Vagina (tissue), 2 donors: ENCODE measurements at regions not wholly inside any gene's neighbourhood (a gene's known extent, or its start where the extent isn't known, plus 50 kb on each side); places are given as distances from the start of the nearest gene placed in this dataset.

ENCODE experiments used
- DNase-seq, 2 donors: peaks; one replicate each; pipeline ENCODE4 v3.0.0-alpha.2; 2017; ENCODE audit errors: extremely low spot score in 2 of 2
- H3K27ac ChIP-seq: fragments of 200-600 bp; sonication (generic); one replicate; pipeline ENCODE4 v1.5.1; 2019
- H3K27me3 ChIP-seq: fragments of 200-600 bp; sonication (generic); one replicate; pipeline ENCODE4 v1.5.1; 2019
- H3K36me3 ChIP-seq, 2 donors: fragments of 200-600 bp; sonication (generic); one replicate each; pipeline ENCODE4 v1.5.1; 2017 to 2019
- H3K4me1 ChIP-seq: fragments of 200-600 bp; sonication (generic); one replicate; pipeline ENCODE4 v1.5.1; 2019
- H3K4me3 ChIP-seq, 2 donors: fragments of 200-600 bp; sonication (generic); 1 replicate in 1 of 2; 2 replicates in 1 of 2; pipeline ENCODE4 v1.5.1; 2016 to 2019
- H3K9me3 ChIP-seq: fragments of 200-600 bp; sonication (generic); one replicate; pipeline ENCODE4 v1.5.1; 2019
- POLR2A ChIP-seq, 2 donors: fragments of 450-650 bp; IDR thresholded peaks; one replicate each; pipeline ENCODE4 v1.6.1; 2017; ENCODE audit warnings: antibody characterized with exemption in 2 of 2, mild to moderate bottlenecking in 2 of 2, moderate library complexity in 2 of 2
- POLR2AphosphoS5 ChIP-seq, 2 donors: sonication (generic); formaldehyde crosslinking; IDR thresholded peaks; one replicate each; pipeline ENCODE4 v1.9.0; 2017; ENCODE audit warnings: antibody characterized with exemption in 2 of 2, mild to moderate bottlenecking in 2 of 2, low read depth in 1 of 2; ENCODE audit not compliant: insufficient read depth in 1 of 2
- intact Hi-C: fragments of 100-400 bp; cut with DNase I; formaldehyde crosslinking; loops from one replicate; pipeline ENCODE4 v1.15.1; 2023
- TF ChIP-seq, protein P1 (sequence below), 3 experiments: fragments of 450-650 bp in 2 of 3; fragments of 200-600 bp in 1 of 3; sonication (generic) in 1 of 3; IDR thresholded peaks; one replicate each; pipeline ENCODE4 v1.5.1; 2017 to 2019; ENCODE audit warnings: antibody characterized with exemption in 3 of 3, mild to moderate bottlenecking in 2 of 3, moderate library complexity in 2 of 3

DNA sequence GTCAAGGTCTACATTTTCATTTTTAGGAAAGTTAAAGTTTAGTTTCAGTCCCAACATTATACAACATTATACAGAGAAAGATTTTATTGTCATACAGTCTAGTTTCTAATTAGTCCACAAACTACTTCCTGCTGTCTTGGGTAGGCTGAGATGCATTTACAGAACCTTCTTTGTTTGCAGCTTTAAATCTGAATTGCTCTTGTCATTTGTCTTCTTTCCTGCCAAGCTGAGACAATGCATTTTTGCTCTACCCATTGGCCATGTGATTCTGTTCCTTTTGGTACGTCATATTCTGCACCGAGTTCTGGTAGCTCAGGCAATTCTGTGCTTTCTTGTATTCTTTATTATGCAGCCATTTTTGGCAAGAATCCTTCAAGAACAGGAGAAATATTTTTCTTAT, 228.5 kb downstream of the ATP23 start:
- intact Hi-C loops, result no loop called here
- H3K36me3 ChIP-seq, result no peaks in the 10 kb centered on the region
- no peak overlapping the region for H3K4me3 ChIP-seq
- no peaks in the 10 kb centered on the region for H3K9me3 ChIP-seq
- no peaks in the 10 kb centered on the region for H3K4me1 ChIP-seq
- H3K27me3 ChIP-seq, result no peaks in the 10 kb centered on the region
- no peak for DNase-seq
- no peak for TF ChIP-seq POLR2A (IDR thresholded peaks at IDR 0.05)
- H3K27ac ChIP-seq, result no peak overlapping the region

DNA sequence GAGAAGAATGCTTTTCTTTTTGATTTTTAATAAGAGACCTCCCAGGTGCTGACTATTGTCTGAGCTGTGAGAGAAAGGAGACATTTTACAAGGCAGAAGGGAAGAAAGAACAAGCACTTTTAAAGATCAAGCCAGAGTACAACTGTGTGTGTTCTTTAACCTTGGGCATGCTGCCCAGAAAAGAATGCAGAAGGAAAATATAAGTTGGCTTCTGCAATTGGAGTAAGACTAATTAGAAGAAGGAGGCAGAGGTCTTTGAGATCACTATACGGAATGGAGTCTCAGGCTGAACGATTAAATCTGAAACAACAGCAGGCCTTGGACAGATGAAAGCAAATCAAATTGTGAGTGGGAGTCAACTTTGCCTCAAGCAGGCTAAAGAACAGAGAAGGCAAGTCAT, 230.5 kb downstream of the ATP23 start:
- no peak overlapping the region for H3K27ac ChIP-seq

DNA sequence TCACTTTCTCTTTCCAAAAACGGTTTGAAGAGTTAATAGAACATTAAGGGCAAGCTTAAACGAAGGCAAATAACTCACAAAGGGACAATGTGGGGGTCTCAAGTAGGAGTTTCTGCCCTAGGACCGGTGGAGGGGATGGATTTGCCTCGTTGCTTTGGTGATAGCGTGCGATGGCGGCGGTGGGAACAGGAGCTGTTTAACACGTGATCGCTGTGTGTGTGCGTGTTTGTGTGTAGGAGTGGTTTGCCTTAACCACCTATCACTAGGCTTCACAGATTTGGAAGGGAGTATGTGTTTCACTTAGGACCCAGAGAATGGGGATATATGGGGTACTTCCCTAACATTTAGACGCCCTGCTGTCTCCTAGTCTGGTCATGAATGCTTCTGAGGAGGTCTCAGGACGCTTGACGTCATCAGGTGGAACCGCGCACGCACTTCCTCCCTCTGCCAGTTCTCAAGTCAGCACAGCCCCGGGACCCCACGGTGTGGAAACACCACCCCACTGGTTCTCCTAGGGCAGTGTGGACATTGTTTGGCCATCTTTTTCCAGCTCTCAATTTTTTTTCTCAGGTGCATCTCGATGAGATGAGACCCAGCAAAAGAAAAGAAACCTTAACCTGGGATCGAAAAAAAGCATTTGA, 231.2 kb downstream of the ATP23 start:
- no peak overlapping the region for H3K27ac ChIP-seq
- intact Hi-C loops, result no loop called here

More for the DNA sequence above, 230.5 kb downstream of the ATP23 start:
- TF ChIP-seq, protein P1, sequence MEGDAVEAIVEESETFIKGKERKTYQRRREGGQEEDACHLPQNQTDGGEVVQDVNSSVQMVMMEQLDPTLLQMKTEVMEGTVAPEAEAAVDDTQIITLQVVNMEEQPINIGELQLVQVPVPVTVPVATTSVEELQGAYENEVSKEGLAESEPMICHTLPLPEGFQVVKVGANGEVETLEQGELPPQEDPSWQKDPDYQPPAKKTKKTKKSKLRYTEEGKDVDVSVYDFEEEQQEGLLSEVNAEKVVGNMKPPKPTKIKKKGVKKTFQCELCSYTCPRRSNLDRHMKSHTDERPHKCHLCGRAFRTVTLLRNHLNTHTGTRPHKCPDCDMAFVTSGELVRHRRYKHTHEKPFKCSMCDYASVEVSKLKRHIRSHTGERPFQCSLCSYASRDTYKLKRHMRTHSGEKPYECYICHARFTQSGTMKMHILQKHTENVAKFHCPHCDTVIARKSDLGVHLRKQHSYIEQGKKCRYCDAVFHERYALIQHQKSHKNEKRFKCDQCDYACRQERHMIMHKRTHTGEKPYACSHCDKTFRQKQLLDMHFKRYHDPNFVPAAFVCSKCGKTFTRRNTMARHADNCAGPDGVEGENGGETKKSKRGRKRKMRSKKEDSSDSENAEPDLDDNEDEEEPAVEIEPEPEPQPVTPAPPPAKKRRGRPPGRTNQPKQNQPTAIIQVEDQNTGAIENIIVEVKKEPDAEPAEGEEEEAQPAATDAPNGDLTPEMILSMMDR (IDR thresholded peaks at IDR 0.05), result no peak
- TF ChIP-seq POLR2A (IDR thresholded peaks at IDR 0.05), result no peak
- TF ChIP-seq POLR2AphosphoS5 (IDR thresholded peaks at IDR 0.05; ENCODE audit: insufficient read depth in 1 of 2, low read depth in 1 of 2), result no peak
- intact Hi-C loops, result no loop called here
- Histone ChIP-seq H3K4me3 (no peak overlapping the region), H3K36me3 (no peaks in the 10 kb centered on the region), H3K4me1 (no peaks in the 10 kb centered on the region), H3K27me3 (no peaks in the 10 kb centered on the region), H3K9me3 (no peaks in the 10 kb centered on the region)
- DNase-seq, result no peak

DNA sequence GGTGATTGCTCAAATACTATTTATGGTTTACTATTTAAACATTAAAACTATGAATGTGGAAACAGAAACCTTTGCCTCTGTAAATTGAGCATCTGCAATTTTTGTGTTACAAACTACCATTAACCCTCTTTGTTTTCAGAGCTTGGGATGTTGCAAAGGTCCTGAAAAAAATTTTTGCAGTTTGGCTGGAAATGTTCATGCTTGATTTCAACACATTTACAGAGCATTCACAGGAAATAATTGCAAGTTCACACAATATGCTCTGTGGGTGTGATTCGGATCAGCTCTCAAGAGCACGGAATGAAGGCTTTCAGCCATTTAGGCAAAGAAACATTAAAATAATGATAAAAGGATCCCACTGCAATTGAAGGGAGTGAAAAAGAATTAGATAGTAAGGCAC, 232.9 kb downstream of the ATP23 start:
- TF ChIP-seq, protein P1 (IDR thresholded peaks at IDR 0.05), result no peak
- no peak for TF ChIP-seq POLR2AphosphoS5 (IDR thresholded peaks at IDR 0.05; ENCODE audit: insufficient read depth in 1 of 2, low read depth in 1 of 2)
- TF ChIP-seq POLR2A (IDR thresholded peaks at IDR 0.05), result no peak
- intact Hi-C loops, result no loop called here
- H3K9me3 ChIP-seq, result no peaks in the 10 kb centered on the region
- no peak overlapping the region for H3K27ac ChIP-seq
- H3K4me3 ChIP-seq, result no peak overlapping the region
- no peaks in the 10 kb centered on the region for H3K36me3 ChIP-seq
- H3K27me3 ChIP-seq, result no peaks in the 10 kb centered on the region
- no peak for DNase-seq
- no peaks in the 10 kb centered on the region for H3K4me1 ChIP-seq

More for the DNA sequence above, 231.2 kb downstream of the ATP23 start:
- no peaks in the 10 kb centered on the region for H3K27me3 ChIP-seq
- no peaks in the 10 kb centered on the region for H3K4me1 ChIP-seq
- DNase-seq, result no peak
- no peak overlapping the region for H3K4me3 ChIP-seq
- no peaks in the 10 kb centered on the region for H3K36me3 ChIP-seq
- H3K9me3 ChIP-seq, result no peaks in the 10 kb centered on the region
- no peak for TF ChIP-seq POLR2A (IDR thresholded peaks at IDR 0.05)

DNA sequence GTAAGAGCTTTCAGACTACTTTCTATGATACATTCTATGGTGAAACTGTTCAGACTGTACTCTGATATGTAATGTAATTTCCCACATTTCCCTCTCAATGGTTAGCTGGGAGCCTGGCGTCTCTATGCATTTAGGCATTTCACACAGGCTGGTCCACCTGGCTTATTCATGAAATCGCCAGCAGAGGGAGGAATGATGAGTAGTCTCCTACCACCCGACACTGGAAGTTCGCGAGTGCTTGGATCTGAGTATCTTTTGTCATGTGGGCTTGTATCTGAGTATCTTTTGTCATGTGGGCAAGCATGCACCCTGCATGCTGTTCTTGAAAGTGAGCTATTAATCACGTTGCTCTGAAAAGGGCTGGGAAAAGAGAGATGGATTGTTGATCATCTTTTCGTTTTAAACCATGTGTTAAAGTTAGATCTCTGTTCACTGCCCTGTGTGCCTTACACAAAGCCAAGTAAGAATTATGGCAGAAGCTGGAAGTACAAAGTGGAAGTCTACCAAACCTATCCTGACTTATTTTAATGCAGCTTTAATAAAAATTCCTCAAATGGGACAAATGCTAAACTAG, 235.0 kb downstream of the ATP23 start:
- no peak overlapping the region for H3K4me3 ChIP-seq
- no peaks in the 10 kb centered on the region for H3K27me3 ChIP-seq
- intact Hi-C loops, result no loop called here
- H3K4me1 ChIP-seq, result no peaks in the 10 kb centered on the region
- TF ChIP-seq POLR2A (IDR thresholded peaks at IDR 0.05), result no peak
- H3K9me3 ChIP-seq, result no peaks in the 10 kb centered on the region
- DNase-seq, result no peak
- H3K36me3 ChIP-seq, result no peaks in the 10 kb centered on the region
- no peak overlapping the region for H3K27ac ChIP-seq

DNA sequence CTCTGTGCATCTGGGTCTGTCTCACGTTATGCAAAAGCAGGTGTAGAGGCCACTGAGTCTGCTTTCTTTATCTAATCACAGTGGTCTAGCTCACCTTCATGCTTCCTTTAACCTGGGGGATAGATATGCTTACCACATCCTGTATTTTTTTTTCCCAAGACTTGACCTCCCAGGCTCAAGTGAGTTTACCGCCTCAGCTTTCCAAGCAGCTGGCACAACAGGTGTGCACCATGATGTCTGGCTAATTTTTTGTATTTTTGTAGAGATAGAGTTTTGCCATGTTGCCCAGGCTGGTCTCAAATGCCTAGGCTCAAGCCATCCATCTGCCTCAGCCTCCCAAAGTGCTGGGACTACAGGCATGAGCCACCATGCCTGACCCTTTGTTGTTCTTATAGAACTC, 236.0 kb downstream of the ATP23 start:
- no peak for DNase-seq
- no peaks in the 10 kb centered on the region for H3K9me3 ChIP-seq
- no peak overlapping the region for H3K27ac ChIP-seq
- no peaks in the 10 kb centered on the region for H3K4me1 ChIP-seq
- intact Hi-C loops, result no loop called here
- H3K27me3 ChIP-seq, result no peaks in the 10 kb centered on the region
- no peaks in the 10 kb centered on the region for H3K36me3 ChIP-seq
- no peak for TF ChIP-seq POLR2AphosphoS5 (IDR thresholded peaks at IDR 0.05; ENCODE audit: insufficient read depth in 1 of 2, low read depth in 1 of 2)
- no peak for TF ChIP-seq POLR2A (IDR thresholded peaks at IDR 0.05)
- TF ChIP-seq, protein P1 (IDR thresholded peaks at IDR 0.05), result no peak
- H3K4me3 ChIP-seq, result no peak overlapping the region
